NOMO-1 (cell line): ENCODE measurements at regions not wholly inside any gene's neighbourhood (a gene's known extent, or its start where the extent isn't known, plus 50 kb on each side); places are given as distances from the start of the nearest gene placed in this dataset.

Experiments used
- DNase-seq, 2 experiments: peaks; one replicate each; lab custom pipeline; 2025; ENCODE audit not compliant: unreplicated experiment in 2 of 2; lab: John Stamatoyannopoulos, UW

DNA sequence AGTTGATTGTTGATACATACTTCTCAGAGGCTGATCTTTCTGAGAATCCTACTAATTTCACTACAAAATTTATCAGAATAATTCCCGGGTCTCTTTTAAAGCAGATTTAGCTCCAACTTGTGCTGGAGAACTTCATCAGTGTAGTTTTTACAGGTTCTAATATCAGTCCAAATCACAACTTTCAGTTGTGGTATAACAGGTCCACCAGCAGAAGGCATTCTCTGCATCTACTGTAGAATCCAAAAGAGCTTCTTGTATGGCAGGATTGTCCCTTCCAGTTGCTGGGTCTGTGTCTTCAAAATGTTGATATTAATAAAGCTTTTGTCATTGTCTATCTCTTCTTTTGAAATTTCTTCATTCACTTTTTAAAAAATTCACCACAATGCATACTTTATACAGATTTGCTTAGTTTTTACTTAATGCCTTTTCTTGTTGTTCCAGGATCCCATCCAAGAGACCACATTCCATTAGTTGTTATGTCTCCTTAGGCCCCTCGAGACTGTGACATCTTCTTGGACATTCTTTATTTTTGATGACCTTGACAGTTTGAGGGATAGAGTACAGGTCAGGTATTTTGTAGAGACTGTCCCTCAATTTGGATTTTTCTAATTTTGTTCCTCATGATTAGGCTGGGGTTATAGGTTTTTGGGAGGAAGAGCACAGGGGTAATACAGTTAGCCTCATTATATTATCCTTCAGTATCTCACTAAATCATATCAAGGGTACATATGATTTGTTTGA, 490.5 kb upstream of the MEX3C start:
- DNase-seq, result no peak

DNA sequence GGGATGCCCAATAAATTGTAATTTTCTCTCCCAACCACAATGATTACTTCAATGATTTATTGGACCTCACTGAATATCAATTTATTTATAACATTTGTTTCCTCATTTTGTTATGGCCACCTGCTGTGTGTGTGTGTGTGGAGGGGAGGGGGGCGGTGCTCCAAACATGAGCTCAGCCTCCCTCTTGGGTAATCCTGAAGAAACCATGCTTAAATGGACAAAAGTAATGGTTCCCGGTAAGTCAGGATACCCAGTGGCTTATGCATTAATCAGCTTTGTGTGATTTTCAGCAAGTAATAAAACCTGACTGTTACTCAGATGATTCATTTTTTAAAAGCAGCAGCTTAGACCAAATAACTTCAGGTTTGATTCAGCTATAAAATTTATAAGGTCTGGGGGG, 495.1 kb upstream of the MEX3C start:
- DNase-seq, result no peak

DNA sequence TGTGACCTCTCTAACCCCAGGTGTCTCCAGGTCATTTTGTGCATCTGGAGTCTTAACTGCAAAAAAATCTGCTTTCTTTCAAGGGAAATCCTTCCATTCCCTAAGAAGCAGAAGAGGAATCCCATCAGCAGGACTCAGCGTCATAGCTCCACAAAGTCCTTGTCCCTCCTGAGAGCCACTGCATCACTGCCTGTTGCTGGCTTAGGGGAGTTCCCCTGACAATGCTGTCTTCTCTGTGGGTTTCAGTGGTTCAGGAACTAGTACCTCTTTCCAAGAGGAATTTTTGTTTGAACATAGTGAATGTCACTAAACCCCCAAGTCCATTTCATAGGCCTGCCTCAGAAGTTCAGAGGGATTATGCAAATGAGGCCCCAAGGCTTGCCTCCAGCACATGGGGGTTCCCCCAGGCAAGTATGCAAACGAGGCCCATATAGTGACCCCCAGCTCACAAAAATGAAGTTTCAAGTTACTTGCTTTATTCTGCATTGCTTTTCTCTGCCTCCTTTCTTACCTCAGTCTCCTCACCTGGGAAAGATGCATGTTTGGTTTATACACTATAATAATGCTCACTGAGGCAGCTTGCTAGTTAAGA, 513.9 kb upstream of the MEX3C start:
- DNase-seq, result no peak

DNA sequence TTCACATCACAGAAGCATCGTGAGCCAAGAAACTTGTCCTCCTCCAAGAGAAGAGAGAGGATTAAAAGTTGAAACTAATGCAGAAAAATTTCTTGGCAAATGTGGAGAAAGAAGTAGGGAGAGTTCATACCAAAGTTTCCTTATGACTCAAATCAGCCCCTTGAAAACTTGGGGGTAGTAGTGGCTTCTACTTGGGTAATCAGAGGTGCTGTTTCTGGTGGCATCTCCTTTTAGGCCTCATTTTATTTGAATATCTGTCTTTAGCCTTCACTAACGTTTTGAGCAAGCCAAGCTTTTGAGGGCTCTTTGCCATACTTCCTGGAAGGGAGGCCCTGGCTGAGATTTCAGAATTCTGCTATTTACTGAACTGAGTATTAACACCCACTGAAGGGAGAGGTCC, 515.3 kb upstream of the MEX3C start:
- no peak for DNase-seq

DNA sequence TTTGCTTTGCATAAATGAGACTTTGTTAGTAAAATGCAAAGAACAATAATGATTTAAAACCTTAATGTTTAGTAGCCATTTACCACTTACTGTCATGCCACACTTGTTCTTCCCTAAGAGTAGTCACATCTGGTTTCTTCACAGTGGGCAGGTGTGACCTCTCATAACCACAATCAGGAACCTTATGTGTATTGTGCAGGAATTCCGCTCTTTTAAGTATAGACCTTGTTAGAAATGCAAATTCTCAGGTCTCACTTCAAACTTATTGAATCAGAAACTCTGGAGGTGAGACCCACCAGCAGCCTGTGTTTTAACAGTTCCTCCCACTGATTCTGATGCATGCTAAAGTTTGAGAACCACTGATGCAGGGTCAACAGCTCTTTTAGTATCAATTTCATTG, 518.8 kb upstream of the MEX3C start:
- no peak for DNase-seq

DNA sequence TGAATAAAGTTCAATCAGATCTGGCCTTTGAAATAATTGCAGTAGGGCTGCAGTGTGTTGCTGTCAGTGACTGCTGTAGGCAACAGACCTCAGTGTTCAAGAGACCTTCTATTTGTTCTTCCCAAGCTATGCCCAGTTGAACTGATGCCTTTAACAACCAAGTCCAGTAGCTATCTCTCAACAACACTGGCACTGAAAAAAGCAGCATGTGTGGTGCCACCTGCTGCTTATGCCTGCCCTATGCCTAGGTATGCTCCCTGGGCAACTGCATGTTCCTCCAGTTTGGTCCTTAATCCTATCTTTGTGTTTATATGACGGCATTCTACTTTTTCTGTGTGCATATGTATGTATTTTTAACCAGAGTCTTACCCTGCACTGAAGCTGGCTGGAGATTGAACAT, 523.9 kb upstream of the MEX3C start:
- DNase-seq, result no peak

DNA sequence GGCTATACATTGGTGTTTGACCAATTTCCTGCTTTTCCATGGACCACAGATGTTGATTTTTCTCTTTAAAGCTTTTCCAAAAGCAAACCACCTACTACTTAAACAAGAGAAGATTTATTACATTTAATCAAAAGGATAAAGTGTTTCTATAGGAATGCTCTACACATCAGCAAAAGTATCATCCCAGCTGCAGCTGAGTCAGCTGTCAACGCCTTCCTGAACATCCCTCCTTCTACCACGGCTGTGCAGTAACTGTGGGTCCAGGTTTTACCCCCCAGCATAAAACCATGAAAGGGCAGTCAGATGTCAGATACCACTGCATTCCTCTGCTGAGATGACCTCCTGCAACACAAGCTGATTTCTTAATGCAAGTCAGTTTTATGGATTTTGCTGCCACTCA, 524.5 kb upstream of the MEX3C start:
- no peak for DNase-seq

DNA sequence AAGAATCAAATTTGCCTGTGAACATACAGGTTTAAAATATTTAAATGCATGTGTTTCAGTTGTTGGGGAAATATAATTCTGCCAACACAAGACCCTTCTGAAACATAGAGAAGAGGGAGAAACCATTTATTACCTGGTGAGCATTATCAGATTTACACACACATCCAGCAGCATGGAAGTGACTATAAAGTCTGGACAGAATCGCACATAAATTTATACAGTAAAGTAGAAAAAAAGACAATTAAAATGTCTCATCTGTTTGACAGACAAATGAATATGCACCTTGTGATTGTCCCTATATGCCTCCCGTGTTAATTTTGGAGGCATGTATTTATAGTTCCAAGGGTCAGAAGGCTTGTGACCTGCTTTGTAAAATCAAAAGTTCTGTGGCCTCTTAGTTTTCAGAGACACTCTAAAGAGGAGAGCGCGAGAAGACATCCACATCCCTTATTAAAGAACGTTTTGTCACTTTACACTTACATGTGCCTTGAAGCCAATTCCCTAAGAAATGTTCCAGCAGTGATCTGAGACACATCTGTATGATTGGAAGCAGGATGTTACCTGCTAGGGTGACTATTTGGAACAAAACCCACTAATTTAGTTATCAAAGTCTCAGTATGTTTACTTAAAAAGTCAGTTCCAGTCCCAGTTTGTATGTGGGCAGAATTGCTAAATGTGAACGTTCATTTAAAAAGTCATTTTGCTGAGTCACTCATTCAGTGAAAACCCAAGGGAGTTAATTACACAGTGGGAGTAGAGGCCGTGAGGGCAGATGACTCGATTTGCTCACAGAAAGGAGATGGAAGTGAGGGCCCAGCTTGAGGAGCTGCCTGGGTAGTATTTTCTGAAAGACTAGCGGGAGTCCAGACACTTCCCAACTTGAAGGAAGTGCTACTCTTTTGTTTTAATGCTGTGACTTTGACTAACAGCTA, 527.6 kb upstream of the MEX3C start:
- peak in 1 of 2 experiments; percentile 3 for DNase-seq

DNA sequence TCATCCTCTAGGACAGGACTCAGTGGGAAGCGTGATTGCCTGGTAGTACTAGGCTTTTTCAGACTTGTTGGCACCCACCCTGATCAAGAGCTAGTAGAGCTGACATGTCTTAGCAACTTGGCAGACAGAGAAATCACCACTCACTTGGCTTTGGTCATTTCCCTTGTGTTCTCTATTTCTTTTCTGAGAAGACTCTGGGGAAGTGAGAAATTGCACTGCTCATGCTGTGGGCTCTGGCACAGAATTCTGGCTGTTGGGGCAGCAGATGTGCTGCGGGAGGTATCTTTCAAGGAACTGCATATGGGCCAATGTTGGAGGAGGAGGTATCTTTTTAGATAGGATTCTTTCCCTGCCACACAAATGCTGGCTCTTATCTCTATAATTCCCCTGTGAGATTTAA, 529.1 kb upstream of the MEX3C start:
- DNase-seq, result no peak

DNA sequence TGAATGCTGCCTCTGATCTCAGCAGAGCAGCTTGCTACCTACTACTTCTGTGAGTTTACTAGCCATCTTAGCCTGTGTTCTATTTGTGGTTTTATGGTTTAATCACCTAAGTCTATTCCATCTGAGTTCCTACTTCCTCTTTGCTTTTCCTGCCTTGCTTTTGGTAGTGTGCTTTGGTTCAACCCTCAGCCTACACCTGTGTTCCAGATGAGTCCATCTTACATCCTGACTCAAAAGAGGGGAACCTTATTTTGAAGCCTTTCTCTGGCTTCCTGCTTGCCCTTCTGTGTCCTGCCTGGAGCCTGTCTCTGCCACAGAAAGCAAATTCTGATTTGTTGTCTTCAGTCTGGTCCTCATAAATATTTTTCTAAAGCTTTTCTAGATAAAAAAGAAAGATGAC, 530.3 kb upstream of the MEX3C start:
- DNase-seq, result no peak

DNA sequence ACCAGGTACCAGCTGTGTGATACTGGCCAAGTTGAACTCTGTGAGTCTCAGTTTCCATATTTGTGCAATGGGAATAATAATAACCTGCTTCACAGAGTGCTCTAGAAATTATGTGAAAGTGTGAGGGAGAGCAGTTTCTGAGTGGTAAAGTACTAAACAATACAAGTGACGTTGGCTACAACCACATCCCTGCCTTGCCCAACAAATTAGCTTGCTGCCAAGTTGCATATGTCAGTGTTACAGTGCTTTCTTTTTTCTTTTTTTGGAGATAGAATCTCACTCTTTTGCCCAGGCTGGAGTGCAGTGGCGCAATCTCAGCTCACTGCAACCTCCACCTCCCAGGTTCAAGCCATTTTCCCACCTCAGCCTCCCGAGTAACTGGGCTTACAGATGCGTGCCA, 533.6 kb upstream of the MEX3C start:
- DNase-seq, result no peak

DNA sequence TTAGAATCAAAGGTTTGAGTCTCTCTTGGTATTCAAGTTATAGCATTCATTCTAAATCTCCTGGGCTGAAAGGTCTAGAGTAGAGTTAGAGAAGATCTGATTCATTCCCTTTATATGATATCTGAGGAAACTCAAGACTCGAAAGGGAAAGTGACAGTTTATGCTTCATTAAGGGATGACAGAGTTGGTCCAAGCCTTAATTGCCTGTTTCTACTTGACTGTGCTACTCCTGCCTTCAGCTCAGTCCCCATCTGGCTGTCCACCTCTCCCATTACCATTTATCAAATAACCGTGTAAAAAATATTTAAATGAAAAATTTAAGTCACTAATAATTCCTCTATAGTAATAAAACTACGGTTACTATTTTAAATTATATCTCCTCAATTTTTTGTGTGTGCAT, 537.1 kb upstream of the MEX3C start:
- no peak for DNase-seq

DNA sequence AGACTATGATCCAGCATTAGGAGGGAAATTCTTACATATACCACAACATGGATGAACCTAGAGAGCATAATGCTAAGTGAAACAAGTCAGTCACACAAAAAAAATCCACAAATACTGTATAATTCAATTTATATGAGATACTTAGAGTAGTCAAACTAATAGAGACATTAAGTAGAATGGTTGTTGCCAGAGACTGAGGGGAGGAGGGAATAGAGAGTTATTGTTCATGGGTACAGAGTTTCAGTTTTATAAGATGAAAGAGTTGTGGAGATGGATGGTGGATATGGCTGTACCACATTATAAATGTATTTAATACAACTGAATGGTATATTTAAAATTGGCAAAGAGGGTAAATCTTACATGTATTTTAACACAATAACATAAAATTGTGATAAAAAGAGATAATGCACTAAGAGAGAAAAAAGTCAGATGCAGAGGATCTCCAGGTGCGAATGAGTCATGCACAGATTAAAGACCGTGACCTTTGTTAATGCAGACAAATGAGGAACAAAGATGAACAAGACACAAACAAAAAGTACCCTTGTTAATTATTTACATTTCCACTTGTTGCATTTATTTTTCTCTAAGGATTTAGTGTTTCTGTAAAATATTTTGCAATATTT, 541.7 kb upstream of the MEX3C start:
- no peak for DNase-seq

DNA sequence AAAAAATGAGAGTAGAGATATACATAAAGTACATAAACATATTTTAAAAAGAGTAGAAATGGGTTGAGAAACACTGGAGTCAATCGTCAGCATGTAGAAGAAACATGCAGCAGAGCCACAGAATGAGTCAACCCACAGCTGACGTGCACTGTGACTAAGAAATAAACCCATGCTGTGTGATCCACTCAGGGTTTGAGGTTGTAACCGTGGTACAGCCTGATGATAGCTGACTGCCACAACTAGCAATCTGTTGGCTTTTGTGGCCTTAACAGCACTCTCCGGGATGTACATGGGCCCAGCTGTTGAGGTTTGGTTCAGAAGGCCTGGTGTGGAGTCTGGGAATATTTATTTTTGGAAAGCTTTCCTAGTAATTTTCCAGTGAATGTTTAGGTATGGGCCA, 554.4 kb upstream of the MEX3C start:
- DNase-seq, result no peak

DNA sequence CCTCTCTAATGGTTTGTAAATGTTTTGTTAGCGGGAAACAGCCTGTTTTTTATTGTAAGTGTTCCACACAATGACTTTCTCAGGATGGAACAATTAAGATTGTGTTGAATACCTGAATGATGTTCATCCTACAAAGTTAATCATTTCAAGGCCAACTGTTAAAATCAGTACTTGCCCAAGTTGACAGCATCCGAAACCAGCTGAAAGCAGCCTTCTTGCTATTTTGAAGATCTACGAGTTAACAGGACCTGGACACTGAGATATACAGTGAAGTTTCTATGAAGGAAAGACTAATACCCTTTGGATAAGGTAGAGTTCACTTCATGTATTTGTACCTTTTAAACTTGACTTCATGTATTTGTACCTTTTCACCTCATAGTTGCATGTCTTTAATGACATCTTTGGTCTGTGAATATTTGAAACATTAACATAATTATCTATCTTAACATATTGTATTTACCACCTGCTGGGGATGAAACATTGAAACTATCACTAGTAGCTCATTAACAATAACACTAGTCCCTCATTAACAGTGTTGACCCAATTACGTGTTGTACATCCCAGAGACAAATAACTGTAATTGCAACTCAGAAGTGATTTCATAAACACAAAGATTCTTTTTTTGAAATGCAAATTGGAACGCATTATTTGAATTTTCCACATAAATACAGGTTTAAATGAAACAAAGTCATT, 556.0 kb upstream of the MEX3C start:
- DNase-seq, result no peak

DNA sequence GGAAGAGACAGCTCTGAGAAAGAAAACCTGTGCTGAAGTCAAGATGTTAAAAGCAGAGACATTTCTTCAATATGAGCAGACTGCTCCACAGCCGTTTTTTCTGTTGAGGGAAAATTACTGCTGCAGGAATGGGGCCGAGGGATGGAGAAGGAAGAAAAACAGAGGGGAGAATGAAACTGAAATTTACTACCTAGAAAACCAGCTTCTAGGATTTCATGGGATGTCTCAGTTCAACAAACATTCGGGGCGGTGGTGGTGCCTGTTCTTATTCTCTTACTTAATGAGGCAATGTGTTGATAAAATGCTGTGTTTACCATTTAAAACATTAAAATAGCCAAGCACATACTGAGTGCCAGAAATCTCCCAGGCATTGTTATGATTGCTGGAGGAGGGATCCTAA, 557.1 kb upstream of the MEX3C start:
- DNase-seq, result no peak

DNA sequence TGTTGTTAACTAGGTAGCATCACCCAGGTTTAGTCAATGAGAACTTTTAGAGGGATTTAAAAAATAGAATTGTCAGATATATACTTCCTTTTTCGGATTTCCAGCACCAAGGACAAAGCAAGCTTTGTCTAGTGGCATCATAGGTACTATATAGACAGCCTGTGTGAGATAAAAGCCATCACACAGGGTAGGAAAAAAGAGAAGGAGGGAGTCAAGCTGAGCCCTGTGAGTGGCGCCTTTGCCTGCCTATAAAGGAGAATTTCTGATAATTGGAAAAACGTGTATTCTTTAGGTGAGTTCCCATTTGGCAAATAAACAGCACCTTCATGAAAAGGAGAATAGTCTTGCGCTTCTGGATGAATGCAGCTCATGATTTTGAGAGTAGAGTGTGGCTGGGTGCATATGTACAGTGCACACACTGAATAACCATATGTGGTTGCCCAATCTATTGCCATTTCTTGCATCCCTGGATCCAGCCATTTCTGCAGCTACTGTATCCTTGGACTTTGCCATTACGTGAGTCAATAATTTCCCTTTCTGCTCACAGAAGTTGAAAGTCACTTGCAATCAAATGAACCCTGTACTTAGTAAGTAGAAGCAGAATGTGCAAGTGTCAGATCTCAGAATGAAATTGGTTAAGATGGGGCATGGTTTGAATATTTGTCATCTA, 559.9 kb upstream of the MEX3C start:
- DNase-seq, result no peak

DNA sequence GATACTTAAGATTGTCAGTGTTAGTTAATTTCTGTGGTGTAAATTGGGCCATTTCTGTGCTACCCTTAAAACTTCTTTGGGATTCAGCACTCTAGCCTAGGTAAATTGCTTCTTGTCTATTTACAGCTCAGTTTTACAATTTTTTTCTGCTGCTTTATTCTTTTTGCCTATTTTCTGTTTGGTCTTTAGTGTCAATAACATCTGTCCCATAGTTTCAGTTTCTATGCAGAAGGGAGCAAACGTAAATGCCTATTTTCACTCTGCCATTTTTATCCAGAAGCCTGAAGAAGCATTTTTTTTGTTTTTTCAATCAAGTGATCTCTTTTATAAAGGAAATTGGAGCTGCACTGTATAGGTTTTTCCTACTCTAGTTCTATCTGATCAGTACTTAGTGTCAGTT, 564.9 kb upstream of the MEX3C start:
- DNase-seq, result no peak

DNA sequence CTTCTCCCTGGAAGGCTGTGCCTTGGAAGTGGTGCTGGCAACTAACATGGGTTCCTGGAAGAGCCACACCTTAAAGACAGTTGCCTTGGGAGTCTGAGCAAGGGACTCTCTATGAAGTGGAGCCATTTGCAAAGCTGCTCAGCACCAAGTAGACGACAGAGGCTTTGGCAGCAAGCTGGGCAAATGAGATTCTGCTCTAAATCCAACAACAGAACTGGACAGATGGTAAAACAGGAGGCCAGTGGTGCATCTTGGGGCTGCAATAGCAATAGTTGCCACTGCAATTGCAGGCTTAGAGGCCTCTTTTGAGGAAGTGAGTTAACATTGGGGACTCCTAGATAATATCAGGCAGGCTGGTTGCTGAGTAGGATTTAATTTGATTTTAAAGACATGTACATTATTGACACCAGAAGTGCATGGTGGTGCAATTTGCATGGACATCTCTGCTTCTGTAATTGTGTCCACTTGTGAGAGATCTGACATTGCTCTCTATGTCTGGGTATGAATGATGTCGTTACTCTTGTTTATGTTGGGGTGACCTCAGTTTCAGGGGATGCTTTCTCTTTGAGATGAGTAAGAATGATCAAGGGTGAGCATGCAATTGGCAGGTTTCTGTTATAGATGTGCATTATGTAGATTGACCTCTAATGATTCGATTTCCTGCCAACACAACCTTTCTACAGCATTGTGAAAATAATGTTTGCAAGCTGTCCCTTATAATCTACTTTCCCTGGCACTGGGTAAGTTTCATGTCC, 568.3 kb upstream of the MEX3C start:
- no peak for DNase-seq

DNA sequence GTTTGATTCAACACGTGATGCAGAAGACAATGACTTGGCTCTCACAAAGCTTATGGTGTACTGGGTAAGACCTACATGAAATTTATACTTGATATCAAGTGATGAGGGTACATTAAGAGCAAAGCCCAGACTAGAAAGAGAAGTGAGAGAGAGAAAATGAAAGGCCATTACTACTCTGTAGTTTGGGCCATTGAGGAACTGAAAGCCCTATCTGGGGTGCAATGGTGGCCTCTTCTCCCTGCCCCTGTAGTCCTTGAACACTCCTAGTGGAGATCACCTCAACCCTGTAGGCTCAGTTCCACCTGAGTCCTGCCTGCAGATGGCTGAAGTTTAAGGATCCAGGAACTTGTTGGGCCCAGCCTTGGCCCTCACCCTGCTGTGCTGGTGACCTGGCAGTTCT, 569.8 kb upstream of the MEX3C start:
- no peak for DNase-seq
